TTC549 (cell line): ENCODE measurements at regions not wholly inside any gene's neighbourhood (a gene's known extent, or its start where the extent isn't known, plus 50 kb on each side); places are given as distances from the start of the nearest gene placed in this dataset.

Source experiments
- FAIRE-seq: peaks from 2 replicates; lab custom pipeline; 2012; peaks lifted over from hg19 to GRCh38; lab: Jason Lieb, UNC

GRCh38 chr13:27014406-27015359 lies 156.9 kb downstream of the USP12 start:
- FAIRE-seq: no peak

- no peak for FAIRE-seq
Measured at GRCh38 chr13:27012482-27013197, 159.0 kb downstream of the USP12 start.

- no peak for FAIRE-seq
Measured at GRCh38 chr13:27011661-27012060, 159.9 kb downstream of the USP12 start.

GRCh38 chr13:27008733-27009132 lies 162.9 kb downstream of the USP12 start:
- FAIRE-seq: no peak

DNA sequence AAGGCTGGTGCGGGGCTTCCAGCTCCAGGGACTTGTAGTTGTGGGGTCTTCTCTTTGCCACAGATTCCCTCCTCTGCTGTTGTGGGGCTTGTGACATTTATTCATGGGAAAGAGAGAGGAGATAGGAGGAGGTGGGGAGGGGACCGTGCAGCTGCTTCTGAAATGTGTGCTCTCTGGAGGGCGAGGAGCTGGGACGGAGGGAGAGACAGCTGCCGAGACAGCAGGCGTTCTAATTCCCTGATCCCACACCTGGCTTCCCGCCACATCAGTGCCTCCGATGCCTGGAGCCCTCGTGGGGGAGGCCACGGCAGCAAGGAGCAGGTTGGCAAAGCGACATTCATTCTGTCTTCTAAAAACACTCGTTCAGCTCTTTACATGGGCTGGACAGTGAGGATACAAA lies 164.4 kb downstream of the USP12 start:
- no peak for FAIRE-seq

- no peak for FAIRE-seq
Measured at GRCh38 chr13:27006519-27007161, 165.0 kb downstream of the USP12 start.

DNA sequence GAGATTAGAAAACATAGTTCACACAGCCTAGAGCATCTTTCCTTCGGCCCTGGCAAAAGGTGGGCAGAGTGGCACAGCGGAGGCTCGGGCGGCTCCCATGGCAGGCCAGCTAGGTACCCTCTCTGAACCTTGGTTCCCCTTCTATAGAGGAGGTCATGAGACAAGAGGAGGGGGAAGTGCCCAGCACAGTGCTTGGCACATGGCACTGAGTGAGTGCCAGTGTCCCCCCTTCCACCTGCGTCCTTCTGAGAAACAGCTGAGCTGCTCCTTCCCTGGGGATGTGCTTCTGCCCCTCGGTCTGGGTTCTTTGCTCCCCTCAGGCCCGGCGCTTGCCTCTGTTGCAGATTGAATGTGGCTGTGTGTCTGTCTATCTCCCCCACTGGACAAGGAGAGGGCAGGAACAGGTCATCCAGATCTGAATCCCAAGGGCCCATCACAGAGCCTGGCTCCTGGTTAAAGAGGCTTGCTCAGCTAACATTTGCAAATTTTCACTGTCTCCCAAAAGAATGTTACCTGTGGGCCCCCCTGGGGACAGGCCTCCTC lies 165.6 kb downstream of the USP12 start:
- FAIRE-seq: no peak

GRCh38 chr13:27005556-27005955 lies 166.1 kb downstream of the USP12 start:
- FAIRE-seq: no peak

- no peak for FAIRE-seq
Measured at GRCh38 chr13:27004866-27005265, 166.7 kb downstream of the USP12 start.

GRCh38 chr13:27004326-27004725 lies 167.3 kb downstream of the USP12 start:
- FAIRE-seq: no peak

- FAIRE-seq: no peak
Measured at GRCh38 chr13:27001705-27002104, 169.9 kb downstream of the USP12 start.

DNA sequence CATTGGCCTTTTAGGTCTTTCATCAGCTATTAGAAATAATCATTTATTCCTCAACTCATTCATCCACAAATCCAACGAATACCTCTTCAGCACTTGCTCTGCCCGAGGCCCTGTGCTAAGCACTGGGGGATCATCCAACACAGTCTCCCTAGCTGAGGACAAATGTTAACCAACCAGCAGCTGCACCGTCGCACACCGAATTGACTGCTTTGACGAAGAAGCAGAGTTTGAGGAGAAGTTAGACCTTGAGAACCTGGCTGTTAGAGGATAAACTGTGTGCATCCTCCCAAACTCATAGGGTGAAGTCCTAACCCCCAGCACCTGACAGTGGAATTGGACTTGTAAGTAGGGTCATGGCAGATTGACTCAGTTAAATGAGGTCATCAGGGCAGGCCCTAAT lies 170.9 kb downstream of the USP12 start:
- FAIRE-seq: no peak

DNA sequence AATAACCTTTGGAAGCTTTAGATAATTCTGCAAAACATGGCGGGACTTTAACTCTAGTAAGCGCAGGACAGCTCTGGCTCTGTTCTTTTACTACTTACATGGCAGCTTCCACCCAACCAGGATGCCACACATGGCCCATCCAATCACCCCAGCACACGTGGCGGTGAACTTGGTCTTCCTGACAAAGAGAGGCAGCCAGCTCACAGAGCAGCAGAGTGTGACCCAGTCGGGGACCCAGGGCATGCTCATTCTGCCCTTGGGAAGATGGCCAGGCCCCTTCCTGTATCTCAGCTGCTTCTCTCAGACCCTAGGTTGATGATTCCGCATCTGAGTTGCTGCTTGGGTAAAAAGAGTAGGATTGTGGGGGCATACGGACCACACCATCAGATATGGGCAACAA lies 172.1 kb downstream of the USP12 start:
- FAIRE-seq: no peak

- FAIRE-seq: no peak
Measured at GRCh38 chr13:26998292-26998691, 173.3 kb downstream of the USP12 start.

DNA sequence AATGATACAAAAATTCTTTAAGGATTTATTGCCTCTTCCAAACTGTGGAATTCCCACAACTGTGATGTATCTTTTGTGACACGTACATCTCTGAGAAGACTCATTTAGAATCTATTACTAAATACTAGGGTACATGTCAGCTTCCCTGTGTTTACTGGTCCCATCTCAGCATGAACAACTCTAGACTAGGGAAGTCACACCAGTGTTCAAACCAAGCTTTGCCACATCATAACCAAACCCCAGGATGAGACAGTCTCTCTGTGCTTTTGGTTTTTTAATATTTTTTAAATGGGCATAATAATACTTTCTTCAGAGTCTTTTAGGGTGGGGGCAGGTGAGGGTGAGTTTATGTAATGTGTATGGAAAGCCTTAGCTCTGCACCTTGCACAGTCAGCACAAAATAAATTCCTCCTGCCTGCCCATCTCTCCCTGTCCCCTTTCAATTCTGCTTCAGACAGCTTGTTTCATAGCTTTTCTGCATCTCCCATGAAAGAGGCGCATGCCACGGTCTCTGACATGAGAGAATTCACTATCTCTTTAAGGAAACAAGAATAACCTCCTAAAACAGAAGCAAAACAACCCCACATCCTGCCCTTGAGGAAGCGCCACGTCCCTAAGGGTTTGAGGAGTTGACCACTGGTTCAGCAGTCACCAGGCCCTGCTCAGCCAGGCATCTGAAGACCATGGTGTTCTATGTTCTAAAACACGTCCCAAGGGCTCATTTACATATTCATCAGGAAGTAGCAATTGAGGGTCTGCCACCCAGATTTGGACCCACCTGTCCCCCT lies 174.5 kb downstream of the USP12 start:
- FAIRE-seq: no peak

- FAIRE-seq: no peak
Measured at GRCh38 chr13:26995159-26995558, 176.5 kb downstream of the USP12 start.

DNA sequence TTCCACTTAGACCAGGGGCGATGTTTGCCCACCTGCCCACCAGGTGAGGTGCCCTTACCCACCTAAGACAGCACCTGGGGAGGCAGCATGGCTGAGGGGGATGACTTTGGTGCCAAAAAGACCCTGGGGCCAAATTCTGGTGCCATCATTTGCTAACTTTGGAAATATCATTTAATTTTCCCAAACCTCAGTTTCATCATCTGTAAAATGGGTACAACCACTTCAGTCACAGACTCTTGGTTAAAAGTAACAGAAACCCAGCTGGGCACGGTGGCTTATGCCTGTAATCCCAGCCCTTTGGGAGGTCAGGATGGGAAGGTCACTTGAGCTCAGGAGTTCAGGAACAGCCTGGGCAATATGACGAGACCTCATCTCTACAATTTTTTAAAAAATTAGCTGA lies 177.8 kb downstream of the USP12 start:
- FAIRE-seq: no peak

DNA sequence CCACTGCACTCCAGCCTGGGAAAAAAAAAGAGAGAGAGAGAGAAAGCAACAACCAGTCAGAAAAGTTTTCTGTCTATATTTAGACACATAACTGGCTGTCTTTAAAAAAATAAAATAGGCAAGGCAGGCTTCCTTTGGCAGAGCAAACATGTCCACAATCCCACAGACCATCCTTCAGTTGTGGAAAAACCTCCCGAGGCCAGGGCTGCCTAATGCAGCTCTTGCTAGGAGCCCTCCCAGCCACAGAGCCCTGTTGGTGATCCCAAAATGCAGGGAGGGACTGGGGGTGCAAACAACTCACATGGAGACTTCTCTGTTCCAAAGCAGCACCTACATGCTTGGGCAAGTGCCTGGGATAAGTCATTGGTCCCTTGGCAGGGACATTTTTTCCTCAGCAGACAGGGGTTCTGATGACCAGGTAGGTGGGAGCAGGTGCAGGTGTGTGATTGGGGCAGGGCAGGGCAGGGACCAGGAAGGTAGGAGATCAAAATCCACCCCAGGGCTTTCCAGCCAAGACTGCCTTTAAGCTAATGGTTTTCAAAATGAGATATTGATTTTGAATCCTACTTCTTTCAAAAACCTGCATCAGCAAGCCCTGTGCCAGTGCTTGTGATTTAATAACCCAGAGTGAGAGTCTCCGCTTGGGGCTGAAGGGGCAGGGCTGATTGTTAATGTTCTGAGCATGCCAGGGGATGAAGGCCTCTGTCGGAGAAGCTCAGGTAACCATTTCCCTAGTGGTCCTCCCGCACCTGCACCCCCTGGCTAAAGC lies 178.5 kb downstream of the USP12 start:
- FAIRE-seq: no peak

DNA sequence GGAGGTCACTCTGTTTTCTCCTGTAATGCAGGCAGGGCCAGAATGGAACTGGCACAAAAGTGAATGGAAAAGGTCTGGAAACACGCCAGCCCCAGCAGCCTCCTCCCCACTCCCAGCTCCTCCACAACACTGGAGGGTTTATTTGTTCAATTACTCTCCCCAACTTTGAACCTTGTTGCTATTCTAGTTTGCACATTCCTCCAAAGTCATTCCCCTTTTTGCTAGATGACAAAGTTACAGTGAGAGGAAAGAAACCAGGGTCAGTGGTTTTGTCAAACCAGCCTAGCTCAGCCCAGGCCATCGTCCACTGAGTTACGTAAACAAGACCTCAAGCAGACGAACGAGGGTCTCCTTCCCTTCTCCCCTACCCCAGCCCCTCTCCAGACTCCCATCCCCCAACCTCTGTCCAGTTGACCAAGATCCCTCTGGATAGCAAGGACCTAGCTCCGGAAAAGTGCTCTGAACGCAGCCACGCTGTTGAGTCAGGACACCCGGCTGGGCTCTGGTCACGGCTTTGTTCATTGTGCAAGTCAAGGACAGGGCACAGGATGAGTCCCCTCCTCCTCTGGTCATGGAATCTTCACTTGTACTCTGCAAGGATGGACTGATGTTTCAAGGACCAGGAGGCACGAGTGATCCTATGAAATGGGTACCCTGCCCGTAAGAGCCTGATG lies 180.0 kb downstream of the USP12 start:
- no peak for FAIRE-seq

DNA sequence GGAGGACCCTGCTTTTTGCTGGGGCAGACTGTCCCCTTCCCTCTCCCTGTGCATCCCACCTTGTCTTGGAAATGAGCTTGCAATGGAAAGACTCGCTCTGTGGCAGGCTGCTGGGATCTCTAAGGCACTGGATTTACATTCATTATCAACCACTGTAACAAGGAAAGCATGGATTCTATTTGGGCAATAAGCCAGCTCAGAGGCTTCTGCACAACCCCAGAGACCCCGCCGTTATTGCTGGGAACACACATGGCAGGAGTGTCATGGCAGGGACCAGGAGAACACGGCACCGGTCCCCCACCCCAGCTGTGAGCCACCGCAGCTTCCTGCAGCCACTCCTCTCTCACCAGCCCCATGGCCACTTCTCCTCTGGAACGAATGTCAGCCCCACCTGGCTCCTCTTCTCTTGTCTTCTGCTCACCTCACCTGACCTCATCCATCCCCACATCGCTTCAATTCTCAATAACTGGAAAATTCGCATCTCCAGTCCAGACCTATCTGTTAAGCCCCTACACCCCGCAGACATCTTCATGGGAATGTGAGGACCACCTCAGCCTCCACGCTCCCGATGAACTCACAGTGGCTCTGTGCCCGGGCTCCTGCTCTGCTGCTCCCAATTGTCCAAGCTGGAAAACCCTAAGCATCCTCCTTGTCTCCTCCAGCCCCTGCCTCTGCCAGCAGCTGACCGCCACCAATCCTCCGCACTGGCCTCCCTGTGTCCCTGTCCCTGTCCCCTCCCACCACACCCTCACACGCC lies 181.5 kb downstream of the USP12 start:
- no peak for FAIRE-seq
